Left ventricle myocardium inferior (tissue), 1 donor: ENCODE measurements at regions not wholly inside any gene's neighbourhood (a gene's known extent, or its start where the extent isn't known, plus 50 kb on each side); places are given as distances from the start of the nearest gene placed in this dataset.

Experiments
- DNase-seq: peaks from one replicate; pipeline ENCODE4 v3.0.0-alpha.2; 2020
- H3K27ac ChIP-seq: fragments of 200-600 bp; replicated peaks from 2 replicates; pipeline ENCODE4 v1.8.0; 2021
- H3K27me3 ChIP-seq: fragments of 200-600 bp; 2 replicates; pipeline ENCODE4 v1.8.0; 2021; ENCODE audit warnings: low read depth
- H3K36me3 ChIP-seq: fragments of 200-600 bp; 2 replicates; pipeline ENCODE4 v1.8.0; 2021
- H3K4me1 ChIP-seq: fragments of 200-600 bp; 2 replicates; pipeline ENCODE4 v1.8.0; 2021
- H3K4me3 ChIP-seq: fragments of 200-600 bp; 2 replicates; pipeline ENCODE4 v1.8.0; 2021; ENCODE audit warnings: mild to moderate bottlenecking, moderate library complexity
- H3K9me3 ChIP-seq: fragments of 200-600 bp; replicated peaks from 2 replicates; pipeline ENCODE4 v1.8.0; 2021
- intact Hi-C: fragments of 100-400 bp; cut with micrococcal nuclease; formaldehyde crosslinking; loops from one replicate; pipeline ENCODE4 v1.11.0; 2022
- TF ChIP-seq, protein P1 (sequence below): fragments of 200-600 bp; IDR thresholded peaks from 2 replicates; pipeline ENCODE4 v1.8.0; 2021; ENCODE audit warnings: antibody characterized with exemption, mild to moderate bottlenecking, borderline replicate concordance
- donor health status: DM: no; HTN: yes; CAD: no; lungs with severe emphysema.

DNA sequence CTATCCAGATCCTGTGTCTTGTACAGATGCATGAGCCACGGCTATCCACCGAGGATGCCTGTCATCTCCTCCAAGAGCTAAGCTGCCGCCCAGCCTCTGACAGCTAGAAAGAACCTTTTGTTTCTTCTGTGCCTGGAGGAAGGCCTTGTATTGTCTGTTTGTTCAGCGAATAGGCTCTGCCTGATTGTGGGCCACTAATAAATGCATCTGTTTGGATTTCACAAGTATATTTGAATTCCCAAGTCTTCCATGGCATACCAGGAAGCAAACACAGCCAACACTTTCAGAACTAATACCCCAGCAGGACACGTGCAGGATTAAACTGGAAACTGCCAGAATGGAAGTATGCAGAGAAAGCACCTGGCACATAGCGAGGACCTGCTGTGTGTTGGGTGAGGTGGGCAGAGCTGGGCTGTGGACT is 92.7 kb upstream of the NEURL1B start:
- intact Hi-C loops: no loop called here
- DNase-seq: no peak
- Histone ChIP-seq H3K36me3 (no peaks in the 10 kb centered on the region), H3K27me3 (no peaks in the 10 kb centered on the region), H3K27ac (no peak overlapping the region), H3K4me3 (no peak overlapping the region), H3K4me1 (peaks cover 22% of the 10 kb centered on the region), H3K9me3 (no peaks in the 10 kb centered on the region)
- TF ChIP-seq, protein P1, sequence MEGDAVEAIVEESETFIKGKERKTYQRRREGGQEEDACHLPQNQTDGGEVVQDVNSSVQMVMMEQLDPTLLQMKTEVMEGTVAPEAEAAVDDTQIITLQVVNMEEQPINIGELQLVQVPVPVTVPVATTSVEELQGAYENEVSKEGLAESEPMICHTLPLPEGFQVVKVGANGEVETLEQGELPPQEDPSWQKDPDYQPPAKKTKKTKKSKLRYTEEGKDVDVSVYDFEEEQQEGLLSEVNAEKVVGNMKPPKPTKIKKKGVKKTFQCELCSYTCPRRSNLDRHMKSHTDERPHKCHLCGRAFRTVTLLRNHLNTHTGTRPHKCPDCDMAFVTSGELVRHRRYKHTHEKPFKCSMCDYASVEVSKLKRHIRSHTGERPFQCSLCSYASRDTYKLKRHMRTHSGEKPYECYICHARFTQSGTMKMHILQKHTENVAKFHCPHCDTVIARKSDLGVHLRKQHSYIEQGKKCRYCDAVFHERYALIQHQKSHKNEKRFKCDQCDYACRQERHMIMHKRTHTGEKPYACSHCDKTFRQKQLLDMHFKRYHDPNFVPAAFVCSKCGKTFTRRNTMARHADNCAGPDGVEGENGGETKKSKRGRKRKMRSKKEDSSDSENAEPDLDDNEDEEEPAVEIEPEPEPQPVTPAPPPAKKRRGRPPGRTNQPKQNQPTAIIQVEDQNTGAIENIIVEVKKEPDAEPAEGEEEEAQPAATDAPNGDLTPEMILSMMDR: no peak

DNA sequence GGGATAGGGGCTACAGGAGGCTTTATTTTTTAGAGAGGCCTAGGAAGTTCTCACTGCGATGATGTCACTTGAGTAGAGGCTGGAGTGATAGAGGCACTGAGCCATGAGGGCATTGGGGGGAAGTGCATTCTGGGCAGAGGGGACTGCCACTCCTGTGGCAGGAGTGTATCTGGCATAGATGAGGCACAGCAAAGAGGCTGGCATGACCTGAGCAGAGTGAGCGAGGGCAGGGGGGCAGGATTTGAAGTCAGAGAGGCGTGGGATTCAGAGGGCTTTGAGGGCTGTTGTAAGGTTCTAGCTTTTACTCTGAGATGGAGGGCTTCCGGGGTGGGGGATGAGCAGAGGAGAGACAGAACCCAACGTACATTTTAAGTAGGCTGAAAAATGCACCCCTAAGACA is 91.9 kb upstream of the SH3PXD2B start:
- TF ChIP-seq, protein P1: no peak
- H3K27ac ChIP-seq: no peak overlapping the region
- no peak overlapping the region for H3K4me3 ChIP-seq
- H3K4me1 ChIP-seq: peaks cover 29% of the 10 kb centered on the region
- H3K27me3 ChIP-seq: no peaks in the 10 kb centered on the region
- H3K36me3 ChIP-seq: no peaks in the 10 kb centered on the region
- no peaks in the 10 kb centered on the region for H3K9me3 ChIP-seq
- intact Hi-C loops: no loop called here
- DNase-seq: no peak

DNA sequence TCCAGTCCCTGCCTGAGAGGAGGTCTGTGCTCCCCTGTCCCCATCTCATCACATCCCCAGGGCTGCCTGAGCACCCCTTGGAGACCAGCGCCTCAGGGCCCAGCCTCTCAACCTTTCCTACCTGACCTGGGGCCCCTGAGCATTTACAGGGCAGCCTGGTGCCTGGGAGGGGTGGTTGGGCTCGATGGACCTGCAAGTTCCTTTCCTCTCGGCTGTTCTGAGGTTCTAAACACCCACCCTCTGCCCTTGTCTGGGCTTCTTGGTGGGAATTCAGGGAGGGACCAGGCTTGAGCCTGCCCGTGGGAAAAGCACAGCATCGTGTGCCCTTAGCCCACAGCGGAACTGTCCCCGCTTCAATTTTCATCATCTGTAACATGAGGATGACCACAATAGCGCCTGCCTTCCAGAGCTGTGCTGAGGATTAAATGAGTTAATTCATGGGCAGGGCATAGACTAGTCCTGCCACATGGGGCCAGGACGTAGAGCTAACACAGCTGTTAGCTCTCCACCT is 91.0 kb upstream of the SH3PXD2B start:
- no peaks in the 10 kb centered on the region for H3K9me3 ChIP-seq
- no peak overlapping the region for H3K27ac ChIP-seq
- peaks cover 29% of the 10 kb centered on the region for H3K4me1 ChIP-seq
- TF ChIP-seq, protein P1: no peak
- H3K36me3 ChIP-seq: no peaks in the 10 kb centered on the region
- H3K27me3 ChIP-seq: no peaks in the 10 kb centered on the region
- no peak for DNase-seq
- intact Hi-C loops: no loop called here
- H3K4me3 ChIP-seq: no peak overlapping the region

DNA sequence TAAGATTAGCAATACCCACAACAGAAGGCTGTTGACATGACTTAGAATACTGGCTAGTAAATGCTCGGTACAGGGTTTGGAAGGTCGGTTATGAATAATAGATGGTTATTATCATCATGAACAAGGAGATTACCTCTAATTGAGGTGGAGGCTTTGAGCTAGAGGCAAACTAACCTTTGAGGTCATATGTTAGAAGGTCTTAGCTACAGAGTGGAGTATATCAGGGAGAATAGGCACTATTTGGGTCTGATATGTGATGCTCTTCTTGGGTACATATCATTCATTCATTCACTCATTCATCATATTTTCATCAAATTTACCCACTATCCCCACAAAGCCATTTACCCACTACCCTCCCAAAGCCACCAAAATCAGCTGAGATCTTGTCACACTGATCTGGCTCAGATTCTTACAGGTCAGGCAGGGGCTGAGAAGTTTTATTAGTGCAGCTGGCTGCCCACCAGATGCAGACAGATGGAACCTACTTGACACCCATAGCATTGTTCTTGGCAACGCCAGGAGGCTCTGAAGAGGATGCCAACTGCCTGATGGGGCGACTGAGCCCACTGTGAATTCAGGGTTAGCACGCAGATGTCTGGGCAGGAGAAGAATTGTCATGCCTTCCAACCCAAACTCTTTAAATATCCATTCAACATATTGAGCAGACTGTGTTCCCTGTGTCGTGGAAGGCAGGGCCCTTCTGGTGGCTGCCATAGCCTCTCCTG is 90.2 kb upstream of the SH3PXD2B start:
- no peaks in the 10 kb centered on the region for H3K9me3 ChIP-seq
- intact Hi-C loops: no loop called here
- no peak overlapping the region for H3K27ac ChIP-seq

DNA sequence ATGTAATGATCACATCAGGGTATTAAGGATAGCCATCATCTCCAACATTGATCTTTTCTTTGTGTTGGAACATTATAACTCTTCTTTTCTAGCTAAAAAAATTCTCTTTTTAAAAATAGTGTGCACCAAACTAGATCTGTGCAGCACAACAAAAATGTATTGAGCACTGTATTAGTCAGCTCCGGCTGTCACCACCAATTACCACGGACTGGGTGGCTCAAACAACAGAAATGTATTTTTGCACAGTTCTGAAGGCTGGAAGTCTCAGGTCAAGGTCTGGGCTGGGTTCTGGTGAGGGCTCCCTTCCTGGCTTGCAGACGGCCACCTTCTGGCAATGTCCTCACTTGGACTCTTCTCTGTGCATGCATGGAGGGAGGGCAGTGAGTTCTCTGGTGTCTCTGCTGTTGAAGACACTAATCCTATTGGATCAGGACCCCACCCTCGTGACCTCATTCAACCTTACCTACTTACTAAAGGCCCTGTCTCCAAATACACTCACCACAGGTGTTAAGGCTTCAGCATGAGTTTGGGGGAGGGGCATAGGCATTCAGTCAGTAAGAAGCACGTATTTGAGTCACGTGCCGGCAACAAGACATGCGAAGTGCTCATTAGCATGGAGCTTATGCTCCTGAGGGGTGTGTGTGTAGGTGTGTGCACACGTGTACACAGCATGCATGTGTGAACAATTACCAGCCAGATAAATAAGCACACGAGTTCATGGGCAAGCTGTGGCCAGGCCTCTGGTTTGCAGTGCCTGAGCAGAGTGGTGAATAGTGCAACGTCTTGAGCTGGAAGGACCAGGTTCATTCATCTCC is 89.4 kb upstream of the SH3PXD2B start:
- DNase-seq: no peak
- Histone ChIP-seq H3K27me3 (no peaks in the 10 kb centered on the region), H3K27ac (no peak overlapping the region), H3K36me3 (no peaks in the 10 kb centered on the region), H3K4me1 (peaks cover 18% of the 10 kb centered on the region), H3K9me3 (no peaks in the 10 kb centered on the region), H3K4me3 (no peak overlapping the region)
- TF ChIP-seq, protein P1: no peak
- intact Hi-C loops: no loop called here

More for the DNA sequence above, 90.2 kb upstream of the SH3PXD2B start:
- Histone ChIP-seq H3K4me1 (peaks cover 20% of the 10 kb centered on the region), H3K27me3 (no peaks in the 10 kb centered on the region), H3K36me3 (no peaks in the 10 kb centered on the region), H3K4me3 (no peak overlapping the region)
- TF ChIP-seq, protein P1: no peak
- no peak for DNase-seq
